K562 (cell line): ENCODE measurements at regions not wholly inside any gene's neighbourhood (a gene's known extent, or its start where the extent isn't known, plus 50 kb on each side); places are given as distances from the start of the nearest gene placed in this dataset.

ENCODE experiments used
- ATAC-seq: fragments of 200-7000 bp; cut with Tn5 transposase; 3 replicates; pipeline ENCODE4 v1.9.1; 2020; ENCODE audit warnings: moderate library complexity
- BruUV-seq: library from RNA; stranded (reverse); fragments of 400-500 nt; replicated peaks from 2 replicates; lab custom pipeline; 2021; lab: Mats Ljungman, UMichigan
- CTCF ChIA-PET: fragments of 300-600 bp; formaldehyde crosslinking; extraction: SDS; loops from one replicate; lab custom pipeline; 2021; ENCODE audit warnings: low intra/inter-chr PET ratio; lab: Yijun Ruan, JAX
- POLR2A ChIA-PET: fragments of 300-600, 350-650 bp; sonication (Branson Sonifier 250); formaldehyde crosslinking; extraction: SDS; loops from one replicate; lab custom pipeline; 2021; ENCODE audit warnings: antibody characterized with exemption, inconsistent platforms; lab: Yijun Ruan, JAX
- DNase-seq, 4 experiments: peaks; one replicate each; pipeline versions ENCODE4 v3.0.0 to v3.0.0-alpha.2; 2011 to 2018; ENCODE audit warnings: low spot score in 3 of 4, mixed read lengths in 3 of 4; ENCODE audit errors: extremely low read depth in 1 of 4
- FAIRE-seq: peaks from 2 replicates; lab custom pipeline; 2011; peaks lifted over from hg19 to GRCh38; lab: Jason Lieb, UNC
- H2AFZ ChIP-seq: 2 replicates; pipeline ENCODE4 v1.6.0; 2011; ENCODE audit warnings: low read depth, low read length, control low read depth, inconsistent platforms
- H3K27ac ChIP-seq: fragments of 200-600 bp; 3 replicates; pipeline ENCODE4 v1.8.0; 2011; ENCODE audit warnings: low read depth, mild to moderate bottlenecking, control low read depth, inconsistent platforms, low read length, moderate library complexity, mixed read lengths; ENCODE audit errors: extremely low read depth
- H3K27me3 ChIP-seq, 2 experiments: fragments of 300-600 bp in 1 of 2; 2 replicates in 1 of 2; 3 replicates in 1 of 2; pipeline versions ENCODE4 v1.6.0 to v1.8.0; 2011; ENCODE audit warnings: inconsistent platforms in 2 of 2, low read length in 2 of 2, mild to moderate bottlenecking in 1 of 2, mixed read lengths in 1 of 2, moderate library complexity in 1 of 2; ENCODE audit not compliant: control insufficient read depth in 2 of 2, insufficient read depth in 2 of 2
- H3K36me3 ChIP-seq: fragments of 300-600 bp; 3 replicates; pipeline ENCODE4 v1.8.0; 2011; ENCODE audit warnings: mild to moderate bottlenecking, low read length, inconsistent platforms; ENCODE audit not compliant: control insufficient read depth, insufficient read depth
- H3K4me1 ChIP-seq, 2 experiments: fragments of 200-600 bp in 1 of 2; replicated peaks in 1 of 2; 2 replicates in 1 of 2; 3 replicates in 1 of 2; pipeline versions ENCODE4 v1.5.1 to v1.8.0; 2011; ENCODE audit warnings: inconsistent platforms in 2 of 2, low read length in 2 of 2, mild to moderate bottlenecking in 1 of 2, mixed read lengths in 1 of 2, moderate library complexity in 1 of 2; ENCODE audit not compliant: control insufficient read depth in 2 of 2, insufficient read depth in 2 of 2
- H3K4me2 ChIP-seq: 2 replicates; pipeline ENCODE4 v1.6.1; 2011; ENCODE audit warnings: low read length, control low read depth, inconsistent platforms, mixed read lengths; ENCODE audit not compliant: insufficient read depth
- H3K4me3 ChIP-seq: fragments of 200-600 bp; sonication (generic), shearing (Covaris generic); 2 replicates; pipeline ENCODE4 v1.5.1; 2016; ENCODE audit warnings: control low read depth, inconsistent platforms
- H3K79me2 ChIP-seq: fragments of 200-600 bp; 3 replicates; pipeline ENCODE4 v1.8.0; 2011; ENCODE audit warnings: low read length, inconsistent platforms; ENCODE audit not compliant: control insufficient read depth, insufficient read depth
- H3K9ac ChIP-seq, 2 experiments: 2 replicates each; pipeline versions ENCODE4 v1.6.0 to v1.6.1; 2011; ENCODE audit warnings: low read depth in 2 of 2, low read length in 2 of 2, control low read depth in 1 of 2, inconsistent platforms in 1 of 2, mild to moderate bottlenecking in 1 of 2, mixed read lengths in 1 of 2; ENCODE audit not compliant: insufficient read depth in 1 of 2
- H3K9me1 ChIP-seq: one replicate; pipeline ENCODE4 v1.6.0; 2011; ENCODE audit warnings: inconsistent platforms, mild to moderate bottlenecking, low read length, moderate library complexity; ENCODE audit not compliant: control insufficient read depth, insufficient read depth
- H3K9me3 ChIP-seq: replicated peaks from 2 replicates; pipeline ENCODE4 v1.5.1; 2011; ENCODE audit warnings: low read depth, low read length, inconsistent platforms; ENCODE audit not compliant: control insufficient read depth, insufficient read depth
- H4K20me1 ChIP-seq: replicated peaks from 2 replicates; pipeline ENCODE4 v1.6.1; 2011; ENCODE audit warnings: low read length, inconsistent platforms, mixed read lengths; ENCODE audit not compliant: control insufficient read depth, insufficient read depth
- BDP1 ChIP-seq: IDR thresholded peaks from 3 replicates; pipeline ENCODE4 v1.6.1; 2011; ENCODE audit not compliant: insufficient read length, insufficient read depth
- HCFC1 ChIP-seq: IDR thresholded peaks from 2 replicates; pipeline ENCODE4 v1.6.1; 2012; ENCODE audit warnings: low read depth, low read length, improper control_type of control experiment
- MCM7 ChIP-seq, 2 experiments: fragments of 450-650 bp; IDR thresholded peaks; 2 replicates each; pipeline ENCODE4 v1.6.1; 2016 to 2018
- SMAD2 ChIP-seq: fragments of 150-350 bp; IDR thresholded peaks from 2 replicates; pipeline ENCODE4 v1.6.1; 2014; ENCODE audit warnings: low read depth, mild to moderate bottlenecking, low read length
- TSC22D4 ChIP-seq: fragments of 450-650 bp; IDR thresholded peaks from 2 replicates; pipeline ENCODE4 v1.6.1; 2016; ENCODE audit warnings: missing genetic modification characterization, missing biosample characterization, control low read depth
- YBX1 ChIP-seq: fragments of 450-650 bp; IDR thresholded peaks from 2 replicates; pipeline ENCODE4 v1.7.1; 2016; ENCODE audit warnings: mild to moderate bottlenecking
- ZNF263 ChIP-seq: sonication (generic); formaldehyde crosslinking; IDR thresholded peaks from 2 replicates; pipeline ENCODE4 v1.8.0; 2022; ENCODE audit warnings: mild to moderate bottlenecking, missing genetic modification reagents, borderline replicate concordance
- ZNF75A ChIP-seq: fragments of 450-650 bp; formaldehyde crosslinking; IDR thresholded peaks from 2 replicates; pipeline ENCODE4 v1.4.0; 2020; ENCODE audit warnings: mild to moderate bottlenecking
- WGBS: fragments of 100-300 bp; shearing (Covaris generic); methylation state at CpG from one replicate; pipeline ENCODE4 v1.1.6; 2016; ENCODE audit warnings: low coverage, mixed read lengths; ENCODE audit not compliant: insufficient coverage; ENCODE audit errors: missing lambda C conversion rate; 5-methylcytosine and 5-hydroxymethylcytosine counted together
- in situ Hi-C: fragments of 300-500 bp; cut with MboI; formaldehyde crosslinking; loops from 4 replicates; pipeline ENCODE4 v1.15.0; 2018; ENCODE audit warnings: inconsistent platforms, mixed read lengths
- intact Hi-C: fragments of 100-400 bp; cut with micrococcal nuclease; formaldehyde crosslinking; loops from 2 replicates; pipeline ENCODE4 v1.14.2; 2022
- TF ChIP-seq, protein P1 (sequence below): fragments of 450-650 bp; formaldehyde crosslinking; IDR thresholded peaks from 2 replicates; pipeline ENCODE4 v1.4.0; 2020; ENCODE audit warnings: mild to moderate bottlenecking

DNA sequence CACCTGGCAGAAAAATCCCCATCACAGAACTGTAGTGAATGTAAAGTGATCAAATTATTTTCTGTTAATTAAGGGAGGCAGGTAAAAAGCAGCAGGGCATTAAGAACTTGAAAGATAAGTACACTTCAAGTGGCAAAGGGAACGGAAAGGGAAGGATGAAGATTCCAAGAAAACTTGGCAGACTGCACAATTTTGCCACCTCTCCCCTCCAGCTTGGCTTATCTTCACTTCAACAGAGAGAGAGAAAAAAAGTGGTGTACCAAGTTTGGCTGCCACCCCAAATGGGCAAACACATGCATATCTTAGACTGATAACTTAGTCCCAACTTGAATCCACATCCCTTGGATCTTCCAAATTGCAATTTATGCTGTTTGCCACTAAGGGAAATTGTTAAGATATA, 598.1 kb upstream of the ACTRT1 start:
- CTCF ChIA-PET, result no interaction called here
- FAIRE-seq, result no peak
- in situ Hi-C loops, result no loop called here
- no peak for DNase-seq
- 0% methylated on average over 1 of the region's 1 CpG for WGBS
- H3K4me2 ChIP-seq, result no peak overlapping the region
- H3K9ac ChIP-seq, result no peak overlapping the region
- TF ChIP-seq MCM7 (IDR thresholded peaks at IDR 0.05) (no peak), ZNF263 (no peak), ZNF75A (CRISPR knock-in tag) (no peak), BDP1 (no peak), SMAD2 (no peak), HCFC1 (no peak), YBX1 (no peak), TSC22D4 (tag) (no peak)
- TF ChIP-seq, protein P1, sequence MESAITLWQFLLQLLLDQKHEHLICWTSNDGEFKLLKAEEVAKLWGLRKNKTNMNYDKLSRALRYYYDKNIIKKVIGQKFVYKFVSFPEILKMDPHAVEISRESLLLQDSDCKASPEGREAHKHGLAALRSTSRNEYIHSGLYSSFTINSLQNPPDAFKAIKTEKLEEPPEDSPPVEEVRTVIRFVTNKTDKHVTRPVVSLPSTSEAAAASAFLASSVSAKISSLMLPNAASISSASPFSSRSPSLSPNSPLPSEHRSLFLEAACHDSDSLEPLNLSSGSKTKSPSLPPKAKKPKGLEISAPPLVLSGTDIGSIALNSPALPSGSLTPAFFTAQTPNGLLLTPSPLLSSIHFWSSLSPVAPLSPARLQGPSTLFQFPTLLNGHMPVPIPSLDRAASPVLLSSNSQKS (CRISPR knock-in tag), result no peak
- TF ChIP-seq, all 486 proteins: peak for 0
- H3K27me3 ChIP-seq, result no peaks in the 10 kb centered on the region
- H2AFZ ChIP-seq, result no peak overlapping the region
- no peak overlapping the region for H3K27ac ChIP-seq
- H3K4me3 ChIP-seq, result no peak overlapping the region
- no TSS peak for BruUV-seq
- H3K9me3 ChIP-seq, result no peaks in the 10 kb centered on the region
- H3K79me2 ChIP-seq, result no peaks in the 10 kb centered on the region
- no peaks in the 10 kb centered on the region for H3K4me1 ChIP-seq
- no peaks in the 10 kb centered on the region for H3K9me1 ChIP-seq
- intact Hi-C loops, result no loop called here
- no peak for ATAC-seq
- no peaks in the 10 kb centered on the region for H3K36me3 ChIP-seq
- POLR2A ChIA-PET, result no interaction called here
- no peaks in the 10 kb centered on the region for H4K20me1 ChIP-seq
